Epithelial cell of proximal tubule (primary cell): ENCODE measurements at regions not wholly inside any gene's neighbourhood (a gene's known extent, or its start where the extent isn't known, plus 50 kb on each side); places are given as distances from the start of the nearest gene placed in this dataset.

Source experiments
- DNase-seq: peaks from one replicate; pipeline ENCODE4 v3.0.0-alpha.2; 2011; ENCODE audit warnings: low read depth
- H3K4me3 ChIP-seq: 2 replicates; pipeline ENCODE4 v1.5.1; 2011; ENCODE audit warnings: low read depth, mild to moderate bottlenecking, low read length
- TF ChIP-seq, protein P1 (sequence below): conservative IDR thresholded peaks from 2 replicates; pipeline ENCODE4 v1.5.1; 2012; ENCODE audit warnings: low read depth, mild to moderate bottlenecking, low read length

DNA sequence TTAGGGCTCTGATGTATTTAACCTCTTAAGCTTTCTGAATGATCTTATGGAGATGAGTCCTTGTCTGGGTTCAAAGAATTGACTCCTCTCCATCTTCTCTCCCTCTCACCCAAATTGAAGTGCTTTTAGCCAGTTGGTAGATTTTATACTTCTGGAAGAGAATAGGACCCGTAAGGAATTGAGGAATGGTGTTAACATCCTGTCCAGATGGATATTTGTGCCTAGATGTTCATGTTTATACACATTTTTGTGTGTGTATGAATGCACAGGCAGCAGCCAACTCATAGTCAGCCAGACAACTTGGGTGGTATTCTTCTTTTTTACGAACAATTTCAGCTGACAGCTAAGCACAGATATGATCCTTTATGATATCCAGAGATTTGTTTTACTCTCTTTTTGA is 449.6 kb upstream of the RGS6 start:
- DNase-seq = no peak
- TF ChIP-seq, protein P1, sequence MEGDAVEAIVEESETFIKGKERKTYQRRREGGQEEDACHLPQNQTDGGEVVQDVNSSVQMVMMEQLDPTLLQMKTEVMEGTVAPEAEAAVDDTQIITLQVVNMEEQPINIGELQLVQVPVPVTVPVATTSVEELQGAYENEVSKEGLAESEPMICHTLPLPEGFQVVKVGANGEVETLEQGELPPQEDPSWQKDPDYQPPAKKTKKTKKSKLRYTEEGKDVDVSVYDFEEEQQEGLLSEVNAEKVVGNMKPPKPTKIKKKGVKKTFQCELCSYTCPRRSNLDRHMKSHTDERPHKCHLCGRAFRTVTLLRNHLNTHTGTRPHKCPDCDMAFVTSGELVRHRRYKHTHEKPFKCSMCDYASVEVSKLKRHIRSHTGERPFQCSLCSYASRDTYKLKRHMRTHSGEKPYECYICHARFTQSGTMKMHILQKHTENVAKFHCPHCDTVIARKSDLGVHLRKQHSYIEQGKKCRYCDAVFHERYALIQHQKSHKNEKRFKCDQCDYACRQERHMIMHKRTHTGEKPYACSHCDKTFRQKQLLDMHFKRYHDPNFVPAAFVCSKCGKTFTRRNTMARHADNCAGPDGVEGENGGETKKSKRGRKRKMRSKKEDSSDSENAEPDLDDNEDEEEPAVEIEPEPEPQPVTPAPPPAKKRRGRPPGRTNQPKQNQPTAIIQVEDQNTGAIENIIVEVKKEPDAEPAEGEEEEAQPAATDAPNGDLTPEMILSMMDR = no peak
- H3K4me3 ChIP-seq = no peak overlapping the region

DNA sequence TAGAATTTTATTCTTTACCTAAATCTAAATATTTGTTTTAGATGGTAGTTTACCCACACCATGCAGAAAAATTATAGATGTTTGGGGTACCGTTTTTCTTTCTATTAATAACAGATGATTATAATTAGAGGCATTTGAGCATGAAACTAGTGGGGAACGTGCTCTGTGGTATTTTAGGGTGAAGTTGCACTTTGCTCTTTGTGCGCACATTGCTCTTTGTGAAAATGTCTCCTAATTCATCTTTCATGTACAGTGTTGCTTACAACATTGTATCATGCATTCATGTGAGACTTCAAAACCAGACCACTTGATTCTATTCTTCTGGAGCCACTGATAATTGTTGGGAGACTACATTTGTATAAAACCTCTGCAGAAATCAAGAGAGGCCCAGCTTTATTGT is 449.1 kb upstream of the RGS6 start:
- no peak overlapping the region for H3K4me3 ChIP-seq
- no peak for DNase-seq
- TF ChIP-seq, protein P1 = no peak

DNA sequence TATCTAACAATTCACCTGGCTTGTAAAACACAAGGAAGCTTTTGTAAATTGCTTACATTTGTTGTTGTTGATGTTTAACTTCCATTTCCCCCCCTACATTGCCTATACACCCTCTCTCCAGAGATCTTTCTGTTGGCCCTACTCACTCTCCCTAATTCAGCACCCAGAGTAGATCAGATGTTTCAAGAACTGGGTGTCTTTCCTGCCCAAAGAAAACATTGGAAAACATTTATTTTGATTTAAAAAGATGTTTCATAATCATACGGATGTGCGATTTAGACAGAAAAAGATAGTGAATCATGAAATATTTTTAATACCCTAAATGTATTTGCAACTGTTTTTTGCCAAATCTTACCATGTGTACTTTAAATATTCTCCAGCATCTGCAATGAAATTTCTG is 446.4 kb upstream of the RGS6 start:
- TF ChIP-seq, protein P1 = no peak
- no peak for DNase-seq
- no peak overlapping the region for H3K4me3 ChIP-seq

DNA sequence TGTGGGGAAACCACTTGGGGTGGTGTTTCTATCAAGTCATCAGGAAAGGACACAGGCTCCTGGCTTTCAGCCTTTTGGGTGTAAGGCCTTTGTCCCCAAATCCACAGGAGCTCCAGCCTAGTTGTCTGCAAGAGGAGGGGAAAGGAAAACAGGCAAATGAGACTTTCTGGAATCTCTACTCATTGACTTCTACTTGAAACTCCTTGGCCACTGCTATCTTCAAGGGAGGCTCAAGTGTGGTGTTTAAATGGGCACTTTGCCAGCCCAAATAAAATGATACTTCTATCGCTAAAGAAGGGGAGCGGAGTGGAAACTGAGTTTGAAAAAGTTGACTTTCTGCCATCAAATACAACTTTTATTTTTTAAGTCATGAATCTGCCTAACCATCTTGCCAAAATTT is 445.9 kb upstream of the RGS6 start:
- TF ChIP-seq, protein P1 = no peak
- no peak overlapping the region for H3K4me3 ChIP-seq
- DNase-seq = no peak

DNA sequence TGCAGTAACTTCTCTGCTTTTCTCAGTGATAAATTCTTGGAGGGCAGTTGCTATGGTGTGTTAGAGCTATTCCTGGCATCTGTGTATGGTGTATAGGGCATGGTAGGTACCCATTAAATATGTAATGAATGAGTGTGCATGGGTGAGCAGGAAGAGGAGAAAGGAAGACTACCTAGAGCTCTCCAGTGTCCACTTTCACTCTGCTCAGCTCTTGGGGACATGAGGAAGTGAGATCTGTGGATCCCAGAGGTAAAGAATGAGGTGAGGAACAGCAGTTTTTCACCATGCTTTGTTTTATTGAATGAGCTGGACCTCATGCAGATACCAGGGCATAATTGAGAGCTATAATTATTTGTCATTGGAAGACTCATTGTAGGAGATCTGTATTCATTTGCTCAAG is 444.8 kb upstream of the RGS6 start:
- TF ChIP-seq, protein P1 = no peak
- no peak overlapping the region for H3K4me3 ChIP-seq
- DNase-seq = no peak

DNA sequence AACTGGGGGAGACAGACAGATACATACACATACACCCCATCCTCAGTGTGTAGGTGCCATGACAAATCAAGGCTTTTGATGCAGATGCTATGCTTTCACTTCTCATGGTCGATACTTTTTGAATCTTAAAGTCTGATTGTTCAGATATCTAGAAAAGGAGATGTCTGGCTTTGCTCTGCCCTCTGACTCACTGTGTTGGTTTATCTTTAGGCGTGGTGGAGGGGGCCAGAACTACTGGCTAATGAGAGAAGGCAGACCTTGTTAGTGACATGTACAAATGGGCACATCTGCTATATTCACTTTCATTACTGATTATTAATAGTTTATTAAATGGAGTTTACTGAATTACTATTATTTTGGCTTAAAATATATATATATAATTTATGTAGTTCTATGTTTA is 444.3 kb upstream of the RGS6 start:
- TF ChIP-seq, protein P1 = no peak
- DNase-seq = no peak
- no peak overlapping the region for H3K4me3 ChIP-seq

DNA sequence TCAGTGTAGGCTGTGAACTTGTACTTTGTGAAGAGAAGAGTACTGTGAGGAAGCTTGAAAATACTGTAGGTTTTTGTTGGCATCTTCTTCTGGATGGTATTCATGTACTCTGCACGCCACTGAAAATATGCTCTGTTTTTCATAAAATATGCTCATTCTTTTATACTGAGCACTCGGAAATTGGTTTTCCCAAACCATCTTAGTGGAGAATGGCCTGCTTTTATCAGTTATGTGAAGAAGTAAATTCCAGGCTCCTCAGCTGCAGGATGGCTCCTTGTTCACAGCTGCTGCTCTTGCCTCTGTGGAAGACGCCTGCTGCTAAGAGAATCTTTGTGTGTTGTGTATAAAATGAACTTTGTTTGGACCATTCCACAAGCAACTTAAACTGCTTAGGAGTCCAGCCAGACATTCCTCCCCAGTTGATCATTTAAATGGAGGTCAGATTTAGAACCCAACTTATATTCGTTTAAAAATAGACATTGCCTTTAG is 443.5 kb upstream of the RGS6 start:
- no peak overlapping the region for H3K4me3 ChIP-seq
- DNase-seq = no peak
- TF ChIP-seq, protein P1 = no peak
